ENCODE measurements at regions not wholly inside any gene's neighbourhood (a gene's known extent, or its start where the extent isn't known, plus 50 kb on each side); places are given as distances from the start of the nearest gene placed in this dataset.

DNA sequence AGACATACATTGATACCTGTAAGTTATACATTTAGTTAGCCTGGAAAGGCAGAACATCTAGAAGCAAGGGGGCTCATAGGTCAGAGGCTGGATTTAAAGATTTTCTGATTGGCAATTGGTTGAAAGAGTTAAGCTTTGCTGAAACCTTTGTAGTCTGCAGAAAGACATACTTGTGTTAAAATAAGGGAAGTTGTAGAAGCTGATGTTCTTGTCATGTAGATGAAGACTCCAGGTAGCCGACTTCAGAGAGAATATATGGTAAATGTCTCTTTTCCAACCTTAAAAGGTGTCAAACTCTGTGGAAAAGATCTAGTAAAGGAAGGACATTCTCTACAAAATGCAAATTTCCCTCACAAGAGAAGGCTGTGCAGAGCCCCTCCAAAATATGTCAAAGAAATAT lies 62.9 kb upstream of the ADAMTS16 start:
- TF ChIP-seq, protein P1, sequence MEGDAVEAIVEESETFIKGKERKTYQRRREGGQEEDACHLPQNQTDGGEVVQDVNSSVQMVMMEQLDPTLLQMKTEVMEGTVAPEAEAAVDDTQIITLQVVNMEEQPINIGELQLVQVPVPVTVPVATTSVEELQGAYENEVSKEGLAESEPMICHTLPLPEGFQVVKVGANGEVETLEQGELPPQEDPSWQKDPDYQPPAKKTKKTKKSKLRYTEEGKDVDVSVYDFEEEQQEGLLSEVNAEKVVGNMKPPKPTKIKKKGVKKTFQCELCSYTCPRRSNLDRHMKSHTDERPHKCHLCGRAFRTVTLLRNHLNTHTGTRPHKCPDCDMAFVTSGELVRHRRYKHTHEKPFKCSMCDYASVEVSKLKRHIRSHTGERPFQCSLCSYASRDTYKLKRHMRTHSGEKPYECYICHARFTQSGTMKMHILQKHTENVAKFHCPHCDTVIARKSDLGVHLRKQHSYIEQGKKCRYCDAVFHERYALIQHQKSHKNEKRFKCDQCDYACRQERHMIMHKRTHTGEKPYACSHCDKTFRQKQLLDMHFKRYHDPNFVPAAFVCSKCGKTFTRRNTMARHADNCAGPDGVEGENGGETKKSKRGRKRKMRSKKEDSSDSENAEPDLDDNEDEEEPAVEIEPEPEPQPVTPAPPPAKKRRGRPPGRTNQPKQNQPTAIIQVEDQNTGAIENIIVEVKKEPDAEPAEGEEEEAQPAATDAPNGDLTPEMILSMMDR (IDR thresholded peaks at IDR 0.05; ENCODE audit: insufficient read depth, low read length): no peak
- TF ChIP-seq POLR2AphosphoS5 (IDR thresholded peaks at IDR 0.05; ENCODE audit: low read depth) (no peak), GABPA (IDR thresholded peaks at IDR 0.05; ENCODE audit: low read depth) (no peak), SPI1 (IDR thresholded peaks at IDR 0.05; ENCODE audit: borderline replicate concordance, low read depth) (no peak)
- TF ChIP-seq, protein P2, sequence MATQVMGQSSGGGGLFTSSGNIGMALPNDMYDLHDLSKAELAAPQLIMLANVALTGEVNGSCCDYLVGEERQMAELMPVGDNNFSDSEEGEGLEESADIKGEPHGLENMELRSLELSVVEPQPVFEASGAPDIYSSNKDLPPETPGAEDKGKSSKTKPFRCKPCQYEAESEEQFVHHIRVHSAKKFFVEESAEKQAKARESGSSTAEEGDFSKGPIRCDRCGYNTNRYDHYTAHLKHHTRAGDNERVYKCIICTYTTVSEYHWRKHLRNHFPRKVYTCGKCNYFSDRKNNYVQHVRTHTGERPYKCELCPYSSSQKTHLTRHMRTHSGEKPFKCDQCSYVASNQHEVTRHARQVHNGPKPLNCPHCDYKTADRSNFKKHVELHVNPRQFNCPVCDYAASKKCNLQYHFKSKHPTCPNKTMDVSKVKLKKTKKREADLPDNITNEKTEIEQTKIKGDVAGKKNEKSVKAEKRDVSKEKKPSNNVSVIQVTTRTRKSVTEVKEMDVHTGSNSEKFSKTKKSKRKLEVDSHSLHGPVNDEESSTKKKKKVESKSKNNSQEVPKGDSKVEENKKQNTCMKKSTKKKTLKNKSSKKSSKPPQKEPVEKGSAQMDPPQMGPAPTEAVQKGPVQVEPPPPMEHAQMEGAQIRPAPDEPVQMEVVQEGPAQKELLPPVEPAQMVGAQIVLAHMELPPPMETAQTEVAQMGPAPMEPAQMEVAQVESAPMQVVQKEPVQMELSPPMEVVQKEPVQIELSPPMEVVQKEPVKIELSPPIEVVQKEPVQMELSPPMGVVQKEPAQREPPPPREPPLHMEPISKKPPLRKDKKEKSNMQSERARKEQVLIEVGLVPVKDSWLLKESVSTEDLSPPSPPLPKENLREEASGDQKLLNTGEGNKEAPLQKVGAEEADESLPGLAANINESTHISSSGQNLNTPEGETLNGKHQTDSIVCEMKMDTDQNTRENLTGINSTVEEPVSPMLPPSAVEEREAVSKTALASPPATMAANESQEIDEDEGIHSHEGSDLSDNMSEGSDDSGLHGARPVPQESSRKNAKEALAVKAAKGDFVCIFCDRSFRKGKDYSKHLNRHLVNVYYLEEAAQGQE (IDR thresholded peaks at IDR 0.05; ENCODE audit: insufficient replicate concordance, low read depth): no peak
